Activated naive CD8-positive, alpha-beta T cell treated with anti-CD3 and anti-CD28 coated beads, Interleukin-2, amount 50 U/mL, for 24 hours (primary cell): ENCODE measurements at regions not wholly inside any gene's neighbourhood (a gene's known extent, or its start where the extent isn't known, plus 50 kb on each side); places are given as distances from the start of the nearest gene placed in this dataset.

ENCODE experiments used
- ATAC-seq: fragments of 150-1000 bp; cut with Tn5 transposase; one replicate; pipeline ENCODE4 v1.10.0; 2021
- DNase-seq: peaks from one replicate; pipeline ENCODE4 v3.0.0; 2021
- H3K27ac Mint-ChIP-seq: one replicate; pipeline ENCODE4 v1.8.0; 2021; ENCODE audit warnings: mild to moderate bottlenecking, mixed read lengths
- H3K27me3 Mint-ChIP-seq: one replicate; pipeline ENCODE4 v1.8.0; 2021; ENCODE audit warnings: mixed read lengths
- H3K36me3 Mint-ChIP-seq: one replicate; pipeline ENCODE4 v1.8.0; 2021; ENCODE audit warnings: low read depth, mixed read lengths
- H3K4me1 Mint-ChIP-seq: one replicate; pipeline ENCODE4 v1.8.0; 2021; ENCODE audit warnings: mixed read lengths
- H3K4me3 Mint-ChIP-seq: one replicate; pipeline ENCODE4 v1.8.0; 2021; ENCODE audit warnings: mild to moderate bottlenecking, moderate library complexity, mixed read lengths
- H3K9me3 Mint-ChIP-seq: one replicate; pipeline ENCODE4 v1.8.0; 2021; ENCODE audit warnings: mixed read lengths

DNA sequence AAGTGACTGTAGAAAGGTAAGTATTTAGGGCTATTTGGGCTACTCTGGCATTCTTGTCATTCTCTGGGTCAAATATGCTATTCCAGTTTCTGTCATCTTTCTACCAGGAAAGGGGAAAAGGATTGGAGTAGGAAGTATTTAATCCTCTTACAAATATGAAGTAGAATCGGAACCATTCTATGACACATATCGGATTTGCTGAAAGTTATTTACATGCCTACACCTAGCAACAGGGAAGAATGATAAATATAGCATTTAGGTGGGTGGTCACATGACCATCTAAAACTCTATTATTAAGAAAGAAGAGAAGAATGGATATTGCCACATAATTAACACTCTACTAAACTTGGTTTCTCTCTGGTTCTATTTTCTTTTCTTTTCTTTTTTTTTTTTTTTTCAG lies 1353.1 kb downstream of the ZPLD1 start:
- H3K27me3 Mint-ChIP-seq, result no peaks in the 10 kb centered on the region
- H3K4me1 Mint-ChIP-seq, result no peaks in the 10 kb centered on the region
- H3K27ac Mint-ChIP-seq, result no peak overlapping the region
- H3K36me3 Mint-ChIP-seq, result no peaks in the 10 kb centered on the region
- no peak overlapping the region for H3K4me3 Mint-ChIP-seq
- H3K9me3 Mint-ChIP-seq, result peaks cover 5% of the 10 kb centered on the region
- ATAC-seq (no peak), DNase-seq (no peak)

DNA sequence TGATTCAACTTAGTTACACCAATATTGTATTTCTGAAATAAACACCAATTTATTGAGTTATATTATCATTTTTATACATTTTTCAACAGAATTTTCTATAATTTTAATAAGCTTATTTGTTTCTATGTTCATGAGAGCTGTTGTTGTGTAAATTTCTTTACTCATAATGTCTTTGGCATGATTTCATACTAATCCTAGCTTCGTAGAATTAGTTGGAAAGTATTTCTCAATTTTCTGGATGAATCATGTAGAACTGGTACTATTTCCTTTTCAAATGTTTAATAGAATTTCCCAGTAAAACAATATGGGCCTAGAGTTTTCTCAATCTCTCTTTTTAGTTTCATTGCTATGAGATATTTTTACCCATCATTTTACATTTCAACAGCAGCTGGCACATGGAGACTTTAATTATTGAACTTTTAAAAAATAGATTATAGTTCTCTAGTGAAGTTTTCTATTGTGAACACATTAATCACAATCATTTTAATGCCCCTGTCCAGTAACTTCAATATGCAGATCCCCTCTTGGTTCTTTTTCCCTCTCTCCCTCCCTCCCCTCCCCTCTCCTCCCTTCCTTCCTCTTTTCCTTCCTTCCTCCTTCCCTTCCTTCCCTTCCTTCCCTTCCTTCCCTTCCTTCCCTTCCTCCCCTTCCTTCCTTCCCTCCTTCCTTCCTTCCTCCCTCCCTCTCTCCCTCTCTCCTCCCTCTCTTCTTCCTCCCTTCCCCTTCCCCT lies 1357.1 kb downstream of the ZPLD1 start:
- H3K27me3 Mint-ChIP-seq, result no peaks in the 10 kb centered on the region
- H3K9me3 Mint-ChIP-seq, result peaks cover 5% of the 10 kb centered on the region
- H3K4me1 Mint-ChIP-seq, result no peaks in the 10 kb centered on the region
- no peak overlapping the region for H3K27ac Mint-ChIP-seq
- ATAC-seq, result no peak
- H3K36me3 Mint-ChIP-seq, result no peaks in the 10 kb centered on the region
- no peak overlapping the region for H3K4me3 Mint-ChIP-seq
- DNase-seq, result no peak

DNA sequence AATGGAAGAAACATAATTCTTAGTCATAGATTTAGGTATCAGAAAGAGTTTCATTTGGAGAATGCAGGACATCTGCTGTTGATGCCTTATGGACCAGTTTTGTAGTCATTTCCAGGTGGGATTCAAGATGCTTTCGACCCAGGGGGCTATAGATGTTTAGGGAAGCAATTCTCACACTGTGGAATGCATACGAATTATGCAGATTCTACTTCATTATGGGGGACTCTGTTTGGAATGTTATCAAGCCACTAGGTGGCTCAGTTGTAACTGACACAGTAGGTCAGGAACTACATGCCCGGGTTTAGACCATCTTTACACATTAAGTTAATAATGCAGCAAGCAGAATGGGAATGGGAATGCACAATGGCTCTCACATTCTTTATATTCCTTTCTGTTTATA lies 1359.8 kb downstream of the ZPLD1 start:
- Mint-ChIP-seq H3K4me1 (no peaks in the 10 kb centered on the region), H3K27ac (no peak overlapping the region), H3K4me3 (no peak overlapping the region), H3K27me3 (no peaks in the 10 kb centered on the region), H3K9me3 (no peaks in the 10 kb centered on the region), H3K36me3 (no peaks in the 10 kb centered on the region)
- ATAC-seq (no peak), DNase-seq (no peak)

DNA sequence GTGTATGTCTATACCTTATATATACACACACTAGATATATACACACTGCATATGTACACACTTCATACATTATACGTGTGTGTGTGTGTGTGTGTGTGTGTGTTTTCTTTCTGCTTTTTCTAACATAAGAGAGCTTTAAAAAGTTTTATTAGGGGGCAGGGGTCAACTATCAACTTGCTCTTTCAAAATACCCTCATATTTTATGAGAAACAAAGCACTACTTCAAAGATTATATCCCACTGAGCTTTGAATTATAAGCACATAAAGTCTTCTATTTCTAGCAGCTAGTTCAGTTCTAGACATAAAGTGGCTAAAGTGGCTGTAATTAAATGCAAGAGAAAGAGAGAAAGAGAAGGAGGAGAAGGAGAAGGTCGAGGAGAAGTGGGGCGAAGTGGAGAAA lies 1361.3 kb downstream of the ZPLD1 start:
- Mint-ChIP-seq H3K4me3 (no peak overlapping the region), H3K27ac (no peak overlapping the region), H3K4me1 (no peaks in the 10 kb centered on the region), H3K36me3 (no peaks in the 10 kb centered on the region), H3K9me3 (peaks cover 7% of the 10 kb centered on the region), H3K27me3 (no peaks in the 10 kb centered on the region)
- ATAC-seq, result no peak
- DNase-seq, result no peak

DNA sequence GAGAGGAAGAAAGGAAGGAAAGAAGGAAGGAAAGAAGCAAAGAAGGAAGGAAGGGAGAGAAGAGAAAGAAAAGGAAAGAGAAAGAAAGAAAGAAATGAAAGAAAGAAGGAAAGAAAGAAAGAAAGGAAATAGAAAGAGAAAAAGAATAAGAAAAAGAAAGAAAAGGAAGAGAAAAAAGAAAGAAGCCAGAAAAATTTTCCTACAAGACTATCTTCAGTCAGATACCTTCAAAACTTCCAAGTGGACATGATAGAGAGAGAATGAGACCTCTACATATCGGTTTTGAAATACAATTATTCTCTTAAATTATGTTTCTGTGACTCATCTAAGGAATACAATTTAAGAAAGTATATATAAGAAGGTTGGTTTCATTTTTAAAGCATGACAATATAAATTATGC lies 1369.0 kb downstream of the ZPLD1 start:
- no peak overlapping the region for H3K4me3 Mint-ChIP-seq
- H3K9me3 Mint-ChIP-seq, result peaks cover 12% of the 10 kb centered on the region

DNA sequence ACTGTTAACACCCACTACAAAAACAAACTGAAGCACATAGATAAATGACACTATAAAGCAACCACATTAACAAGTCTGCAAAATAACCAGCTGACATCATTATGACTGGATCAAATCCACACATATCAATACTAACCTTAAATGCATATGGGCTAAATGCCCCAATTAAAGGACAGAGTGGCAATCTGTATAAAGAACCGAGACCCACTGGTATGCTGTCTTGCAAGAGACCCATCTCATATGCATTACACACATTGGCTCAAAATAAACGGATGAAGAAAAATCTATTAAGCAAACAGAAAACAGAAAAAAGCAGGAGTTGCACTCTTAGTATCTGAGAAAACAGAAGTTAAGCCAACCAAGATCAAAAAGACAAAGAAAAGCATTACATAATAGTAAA lies 1375.4 kb downstream of the ZPLD1 start:
- H3K27ac Mint-ChIP-seq, result no peak overlapping the region
- peaks cover 20% of the 10 kb centered on the region for H3K9me3 Mint-ChIP-seq
- H3K27me3 Mint-ChIP-seq, result no peaks in the 10 kb centered on the region
- ATAC-seq, result no peak
- H3K4me3 Mint-ChIP-seq, result no peak overlapping the region
- H3K4me1 Mint-ChIP-seq, result no peaks in the 10 kb centered on the region
- no peak for DNase-seq
- H3K36me3 Mint-ChIP-seq, result no peaks in the 10 kb centered on the region

More for the DNA sequence above, 1369.0 kb downstream of the ZPLD1 start:
- Mint-ChIP-seq H3K4me1 (no peaks in the 10 kb centered on the region), H3K27ac (no peak overlapping the region), H3K36me3 (no peaks in the 10 kb centered on the region), H3K27me3 (no peaks in the 10 kb centered on the region)
- no peak for DNase-seq
- no peak for ATAC-seq

DNA sequence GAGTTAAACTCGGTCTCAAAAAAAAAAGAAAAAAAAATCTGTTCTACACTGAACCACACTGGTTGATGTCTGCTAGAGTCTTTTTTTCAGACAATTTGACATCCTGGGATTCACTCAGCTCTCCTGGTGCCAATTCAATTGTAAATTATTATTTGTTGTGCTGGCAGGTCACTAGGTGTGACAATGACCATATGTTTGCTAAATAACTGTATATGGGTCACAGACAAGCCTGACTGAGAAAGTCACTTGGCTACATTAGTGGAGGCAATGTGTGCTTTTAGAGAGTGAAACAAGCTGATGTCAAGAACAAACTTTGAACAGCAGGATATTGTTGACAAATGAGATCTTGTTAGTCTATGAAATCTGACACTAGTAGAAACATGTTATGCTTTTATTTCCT lies 1379.1 kb downstream of the ZPLD1 start:
- Mint-ChIP-seq H3K4me1 (no peaks in the 10 kb centered on the region), H3K9me3 (peaks cover 17% of the 10 kb centered on the region), H3K27ac (no peak overlapping the region), H3K36me3 (no peaks in the 10 kb centered on the region), H3K27me3 (no peaks in the 10 kb centered on the region), H3K4me3 (no peak overlapping the region)
- ATAC-seq (no peak), DNase-seq (no peak)

DNA sequence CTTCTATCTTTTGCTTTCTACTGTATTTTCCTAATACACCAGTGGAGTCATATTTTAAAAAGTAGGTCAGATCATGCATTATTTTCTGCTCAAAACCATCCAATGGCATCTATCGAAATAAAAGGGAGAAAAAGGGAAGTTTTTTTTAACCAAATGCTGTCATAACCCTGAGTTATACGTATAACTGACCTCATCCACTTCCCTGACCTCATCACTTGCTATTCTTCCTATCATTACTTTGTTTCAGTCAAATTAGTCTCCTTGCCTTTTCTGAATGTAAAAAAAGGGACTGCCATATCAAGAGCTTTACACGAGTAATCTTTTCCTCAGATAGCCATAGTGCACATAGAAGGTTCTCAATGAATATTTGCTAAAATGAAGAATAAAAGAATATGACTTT lies 1383.6 kb downstream of the ZPLD1 start:
- no peak for ATAC-seq
- Mint-ChIP-seq H3K4me3 (no peak overlapping the region), H3K9me3 (peaks cover 3% of the 10 kb centered on the region), H3K27ac (no peak overlapping the region), H3K36me3 (no peaks in the 10 kb centered on the region), H3K27me3 (no peaks in the 10 kb centered on the region), H3K4me1 (no peaks in the 10 kb centered on the region)
- DNase-seq, result no peak

DNA sequence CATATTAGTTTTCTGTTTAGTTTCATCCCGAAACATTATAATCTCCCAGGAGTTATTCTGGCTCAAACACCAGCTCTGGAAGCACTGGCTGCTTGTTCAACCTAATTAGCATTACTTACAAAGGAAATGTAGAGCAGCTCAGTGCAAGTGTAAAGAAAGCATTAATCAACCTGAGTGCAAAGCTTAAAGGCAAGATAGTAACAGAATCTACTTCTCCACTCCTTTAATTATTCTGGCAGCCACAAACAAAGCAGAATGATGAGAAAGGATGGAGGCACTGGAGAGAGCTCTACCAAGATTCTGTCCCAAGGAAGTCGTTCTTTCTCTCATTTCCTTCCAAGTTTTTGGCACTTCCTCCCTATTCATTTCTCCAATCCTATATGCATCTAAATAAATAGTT lies 1384.0 kb downstream of the ZPLD1 start:
- ATAC-seq (no peak), DNase-seq (no peak)
- Mint-ChIP-seq H3K27ac (no peak overlapping the region), H3K9me3 (peaks cover 3% of the 10 kb centered on the region), H3K4me3 (no peak overlapping the region), H3K4me1 (no peaks in the 10 kb centered on the region), H3K36me3 (no peaks in the 10 kb centered on the region), H3K27me3 (no peaks in the 10 kb centered on the region)

DNA sequence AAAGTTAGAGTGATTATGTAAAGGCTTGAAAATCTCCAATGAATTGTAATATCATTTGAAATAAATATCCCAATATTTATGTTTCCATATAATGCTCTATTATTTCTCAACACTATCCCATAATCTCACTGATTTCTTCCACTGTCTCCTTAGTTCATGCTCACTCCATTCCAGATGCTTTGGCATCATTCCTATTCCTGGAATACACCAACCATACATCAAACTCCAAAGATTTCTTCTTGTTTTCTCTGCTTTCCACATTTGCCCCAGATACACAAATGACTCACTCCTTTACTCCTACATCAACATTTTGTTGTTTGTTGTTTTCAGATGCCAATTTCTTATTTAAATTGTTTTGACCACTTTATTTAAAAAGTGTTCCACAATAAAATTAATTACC lies 1390.8 kb downstream of the ZPLD1 start:
- Mint-ChIP-seq H3K4me3 (no peak overlapping the region), H3K27me3 (no peaks in the 10 kb centered on the region), H3K36me3 (no peaks in the 10 kb centered on the region), H3K4me1 (no peaks in the 10 kb centered on the region), H3K27ac (no peak overlapping the region), H3K9me3 (peaks cover 14% of the 10 kb centered on the region)
- ATAC-seq (no peak), DNase-seq (no peak)

DNA sequence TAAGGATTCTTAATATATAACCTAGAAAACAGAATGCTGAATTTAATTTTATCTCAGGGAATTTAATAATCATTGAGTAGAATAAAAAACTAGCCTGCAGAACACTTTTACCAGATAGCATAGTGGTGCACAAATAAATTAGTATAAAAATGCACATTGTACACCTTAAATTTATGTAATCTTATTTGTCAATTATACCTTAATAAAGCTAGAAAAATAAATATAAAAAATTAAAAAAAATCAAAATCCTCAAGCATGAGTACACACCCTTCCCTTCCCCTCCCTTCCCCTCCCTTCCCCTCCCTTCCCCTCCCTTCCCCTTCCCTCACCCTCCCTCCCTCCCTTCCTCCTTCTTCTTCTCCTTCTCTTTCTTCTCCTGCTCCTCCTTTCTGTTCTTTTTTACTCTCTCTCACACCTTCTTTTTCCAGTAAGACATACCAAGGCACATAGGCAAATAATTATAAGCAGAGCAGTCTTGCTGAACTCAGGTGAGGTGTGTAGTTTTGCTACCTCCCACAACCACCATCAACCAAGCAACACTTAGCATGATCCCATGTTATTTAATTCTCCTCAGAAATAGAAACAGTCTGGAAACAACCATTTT lies 1395.0 kb downstream of the ZPLD1 start:
- Mint-ChIP-seq H3K27me3 (no peaks in the 10 kb centered on the region), H3K27ac (no peak overlapping the region), H3K36me3 (no peaks in the 10 kb centered on the region), H3K4me1 (no peaks in the 10 kb centered on the region), H3K4me3 (no peak overlapping the region), H3K9me3 (peaks cover 19% of the 10 kb centered on the region)
- ATAC-seq, result no peak
- no peak for DNase-seq

DNA sequence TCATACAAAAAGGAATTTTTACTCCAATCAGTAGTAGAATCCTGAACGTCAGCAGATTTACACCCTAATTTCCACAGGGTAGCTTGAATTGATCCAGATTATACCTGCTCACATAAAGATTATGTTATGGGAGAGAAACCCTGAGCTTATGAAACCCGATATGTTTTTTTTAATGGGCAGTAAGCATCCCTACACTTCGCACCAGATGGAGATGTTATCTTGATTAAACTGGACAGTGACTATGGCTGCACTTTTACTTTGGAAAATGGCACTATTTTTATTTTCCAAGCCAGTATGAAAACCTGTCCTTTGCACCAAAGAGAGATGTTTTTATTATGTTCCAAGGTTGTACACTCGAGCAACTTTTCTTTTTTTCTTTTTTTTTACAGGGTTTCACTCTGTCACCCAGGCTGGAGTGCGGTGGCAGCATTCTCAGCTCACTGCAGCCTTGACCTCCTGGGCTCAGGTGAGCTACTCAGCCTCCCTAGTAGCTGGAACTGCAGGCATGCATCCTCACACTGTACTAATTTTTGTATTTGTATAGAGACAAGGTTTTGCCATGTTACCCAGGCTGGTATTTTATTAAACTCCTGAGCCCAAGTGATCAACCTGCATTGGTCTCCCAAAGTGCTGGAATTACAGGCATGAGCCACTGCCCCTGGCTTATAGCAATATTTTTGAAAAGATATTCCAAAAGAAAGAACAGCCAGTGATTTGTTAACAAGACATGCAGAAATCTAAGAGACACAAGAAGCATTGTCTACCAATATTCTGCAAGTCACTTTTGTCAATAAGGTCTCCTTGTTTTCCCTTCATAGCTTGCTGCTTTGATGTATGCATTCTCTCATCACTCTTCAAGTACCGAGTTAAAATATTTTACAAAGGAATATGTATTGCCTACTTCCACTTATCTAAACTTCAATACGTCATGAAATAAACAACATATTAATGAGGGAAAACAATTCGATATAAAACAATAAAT lies 1412.6 kb downstream of the ZPLD1 start:
- Mint-ChIP-seq H3K9me3 (no peaks in the 10 kb centered on the region), H3K27ac (no peak overlapping the region), H3K36me3 (no peaks in the 10 kb centered on the region), H3K4me3 (no peak overlapping the region), H3K27me3 (no peaks in the 10 kb centered on the region), H3K4me1 (no peaks in the 10 kb centered on the region)
- DNase-seq (no peak), ATAC-seq (no peak)

DNA sequence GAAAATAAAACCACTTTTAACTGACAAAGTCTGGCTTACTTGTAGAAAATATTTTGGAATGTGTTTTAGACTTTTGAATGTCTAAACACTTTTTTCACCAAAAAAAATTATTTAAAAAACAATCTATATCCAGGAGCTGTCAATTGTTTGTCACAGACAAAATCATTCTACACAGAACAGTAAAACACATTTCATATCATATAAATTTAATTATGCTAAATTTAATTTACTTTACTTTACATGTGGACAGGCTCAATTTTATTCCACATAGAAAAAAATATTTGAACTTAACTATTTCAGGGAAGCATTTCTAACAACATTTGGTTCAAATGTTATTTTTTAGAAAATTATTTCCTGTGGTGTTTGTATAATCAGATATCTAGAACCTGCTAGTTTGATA lies 1417.0 kb downstream of the ZPLD1 start:
- ATAC-seq, result no peak
- H3K9me3 Mint-ChIP-seq, result no peaks in the 10 kb centered on the region
- H3K4me3 Mint-ChIP-seq, result no peak overlapping the region
- no peak overlapping the region for H3K27ac Mint-ChIP-seq
- DNase-seq, result no peak
- no peaks in the 10 kb centered on the region for H3K36me3 Mint-ChIP-seq
- H3K27me3 Mint-ChIP-seq, result no peaks in the 10 kb centered on the region
- no peaks in the 10 kb centered on the region for H3K4me1 Mint-ChIP-seq

DNA sequence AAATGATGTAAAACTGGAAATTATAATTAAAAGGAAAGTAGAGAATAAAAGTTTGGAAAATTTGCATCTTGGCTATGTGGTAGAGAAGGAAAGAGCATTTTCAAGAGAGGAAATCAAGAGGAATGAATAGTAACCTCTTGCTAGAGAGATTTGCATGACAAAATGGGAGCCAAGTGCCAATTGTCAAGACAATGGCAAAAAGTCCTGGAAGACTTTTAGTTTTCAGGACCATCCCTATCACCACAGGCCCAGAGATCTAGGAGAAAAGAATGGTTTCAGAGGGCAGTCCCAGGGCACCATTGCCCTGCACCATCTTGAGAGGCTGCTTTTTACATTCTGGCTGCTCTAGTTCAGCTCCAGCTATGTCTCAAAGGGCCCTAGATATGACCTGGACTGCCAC lies 1427.6 kb downstream of the ZPLD1 start:
- Mint-ChIP-seq H3K36me3 (no peaks in the 10 kb centered on the region), H3K27ac (no peak overlapping the region), H3K27me3 (no peaks in the 10 kb centered on the region), H3K4me1 (no peaks in the 10 kb centered on the region), H3K9me3 (no peaks in the 10 kb centered on the region), H3K4me3 (no peak overlapping the region)
- ATAC-seq (no peak), DNase-seq (no peak)

DNA sequence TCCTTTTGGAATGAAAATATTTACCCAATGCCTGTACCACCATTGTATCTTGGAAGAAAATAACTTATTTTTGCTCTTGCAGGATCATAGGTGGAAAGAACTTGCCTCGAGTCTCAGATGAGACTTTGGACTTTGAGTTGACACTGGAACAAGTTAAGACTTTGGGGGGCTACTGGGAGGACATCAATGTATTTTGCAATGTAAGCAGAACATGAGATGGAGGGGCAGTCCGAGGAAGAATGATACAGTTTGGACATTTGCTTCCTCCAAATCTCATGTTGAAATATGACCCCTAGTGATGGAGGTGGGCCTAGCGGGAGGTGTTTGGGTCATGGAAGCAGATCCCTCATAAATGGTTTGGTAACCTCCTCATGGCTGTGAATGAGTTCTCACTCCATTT lies 1428.6 kb downstream of the ZPLD1 start:
- no peak overlapping the region for H3K4me3 Mint-ChIP-seq
- no peaks in the 10 kb centered on the region for H3K36me3 Mint-ChIP-seq
- no peaks in the 10 kb centered on the region for H3K4me1 Mint-ChIP-seq
- ATAC-seq (no peak), DNase-seq (no peak)
- H3K27me3 Mint-ChIP-seq, result no peaks in the 10 kb centered on the region
- H3K27ac Mint-ChIP-seq, result no peak overlapping the region
- H3K9me3 Mint-ChIP-seq, result no peaks in the 10 kb centered on the region
